Left lung (tissue), 4 donors: ENCODE measurements at regions not wholly inside any gene's neighbourhood (a gene's known extent, or its start where the extent isn't known, plus 50 kb on each side); places are given as distances from the start of the nearest gene placed in this dataset.

Source experiments
- ATAC-seq: fragments of 200-7000 bp; cut with Tn5 transposase; one replicate; pipeline ENCODE4 v1.9.1; 2020; ENCODE audit warnings: moderate library complexity
- DNase-seq, 4 donors: peaks; one replicate each; pipeline ENCODE4 v3.0.0-alpha.2; 2013 to 2020
- H3K27ac ChIP-seq, 2 donors: fragments of 200-600 bp; sonication (generic) in 1 of 2; one replicate each; pipeline versions ENCODE4 v1.5.0 to v1.8.0; 2020 to 2021
- H3K27me3 ChIP-seq, 2 donors: fragments of 200-600 bp; sonication (generic) in 1 of 2; one replicate each; pipeline versions ENCODE4 v1.5.0 to v1.8.0; 2020 to 2021
- H3K36me3 ChIP-seq, 2 donors: fragments of 200-600 bp; sonication (generic) in 1 of 2; one replicate each; pipeline versions ENCODE4 v1.5.0 to v1.8.0; 2020 to 2021
- H3K4me1 ChIP-seq, 2 donors: fragments of 200-600 bp; one replicate each; pipeline ENCODE4 v1.8.0; 2021
- H3K4me3 ChIP-seq, 2 donors: fragments of 200-600 bp; sonication (generic) in 1 of 2; one replicate each; pipeline versions ENCODE4 v1.5.0 to v1.8.0; 2020 to 2021; ENCODE audit warnings: mild to moderate bottlenecking in 1 of 2
- H3K9me3 ChIP-seq, 2 donors: fragments of 200-600 bp; sonication (generic) in 1 of 2; one replicate each; pipeline versions ENCODE4 v1.5.0 to v1.8.0; 2020 to 2021
- intact Hi-C, 2 donors: fragments of 100-400 bp; cut with DNase I; formaldehyde crosslinking; loops; one replicate each; pipeline versions ENCODE4 v1.11.2 to v1.14.2; 2022
- TF ChIP-seq, protein P1 (sequence below), 2 donors: fragments of 200-600 bp; sonication (generic) in 1 of 2; IDR thresholded peaks; one replicate each; pipeline versions ENCODE4 v1.5.0 to v1.8.0; 2021; ENCODE audit warnings: antibody characterized with exemption in 2 of 2
- donor health status: DM: no; HTN: yes; CAD: no.
- donor health status: DM: no; HTN: no; CAD: no.

GRCh38 chr1:106957795-106958194 lies 98.7 kb upstream of the PRMT6 start:
- H3K27ac ChIP-seq: no peak overlapping the region
- intact Hi-C loops: no loop called here
- no peaks in the 10 kb centered on the region for H3K27me3 ChIP-seq
- H3K4me1 ChIP-seq: no peaks in the 10 kb centered on the region
- no peaks in the 10 kb centered on the region for H3K36me3 ChIP-seq
- no peaks in the 10 kb centered on the region for H3K9me3 ChIP-seq
- ATAC-seq: no peak
- TF ChIP-seq, protein P1, sequence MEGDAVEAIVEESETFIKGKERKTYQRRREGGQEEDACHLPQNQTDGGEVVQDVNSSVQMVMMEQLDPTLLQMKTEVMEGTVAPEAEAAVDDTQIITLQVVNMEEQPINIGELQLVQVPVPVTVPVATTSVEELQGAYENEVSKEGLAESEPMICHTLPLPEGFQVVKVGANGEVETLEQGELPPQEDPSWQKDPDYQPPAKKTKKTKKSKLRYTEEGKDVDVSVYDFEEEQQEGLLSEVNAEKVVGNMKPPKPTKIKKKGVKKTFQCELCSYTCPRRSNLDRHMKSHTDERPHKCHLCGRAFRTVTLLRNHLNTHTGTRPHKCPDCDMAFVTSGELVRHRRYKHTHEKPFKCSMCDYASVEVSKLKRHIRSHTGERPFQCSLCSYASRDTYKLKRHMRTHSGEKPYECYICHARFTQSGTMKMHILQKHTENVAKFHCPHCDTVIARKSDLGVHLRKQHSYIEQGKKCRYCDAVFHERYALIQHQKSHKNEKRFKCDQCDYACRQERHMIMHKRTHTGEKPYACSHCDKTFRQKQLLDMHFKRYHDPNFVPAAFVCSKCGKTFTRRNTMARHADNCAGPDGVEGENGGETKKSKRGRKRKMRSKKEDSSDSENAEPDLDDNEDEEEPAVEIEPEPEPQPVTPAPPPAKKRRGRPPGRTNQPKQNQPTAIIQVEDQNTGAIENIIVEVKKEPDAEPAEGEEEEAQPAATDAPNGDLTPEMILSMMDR (IDR thresholded peaks at IDR 0.05): no peak
- no peak for DNase-seq
- no peak overlapping the region for H3K4me3 ChIP-seq

- Histone ChIP-seq H3K27ac (no peak overlapping the region), H3K27me3 (no peaks in the 10 kb centered on the region), H3K4me3 (no peak overlapping the region), H3K4me1 (no peaks in the 10 kb centered on the region), H3K36me3 (no peaks in the 10 kb centered on the region), H3K9me3 (no peaks in the 10 kb centered on the region)
- intact Hi-C loops: no loop called here
- TF ChIP-seq, protein P1 (IDR thresholded peaks at IDR 0.05): no peak
- ATAC-seq: no peak
- no peak for DNase-seq
Observed at GRCh38 chr1:106960412-106960811, 96.1 kb upstream of the PRMT6 start.

GRCh38 chr1:106961646-106962045 lies 94.8 kb upstream of the PRMT6 start:
- Histone ChIP-seq H3K27ac (no peak overlapping the region), H3K4me3 (no peak overlapping the region), H3K4me1 (no peaks in the 10 kb centered on the region), H3K36me3 (no peaks in the 10 kb centered on the region), H3K9me3 (no peaks in the 10 kb centered on the region), H3K27me3 (no peaks in the 10 kb centered on the region)
- ATAC-seq: no peak
- TF ChIP-seq, protein P1 (IDR thresholded peaks at IDR 0.05): no peak
- intact Hi-C loops: no loop called here
- DNase-seq: no peak

DNA sequence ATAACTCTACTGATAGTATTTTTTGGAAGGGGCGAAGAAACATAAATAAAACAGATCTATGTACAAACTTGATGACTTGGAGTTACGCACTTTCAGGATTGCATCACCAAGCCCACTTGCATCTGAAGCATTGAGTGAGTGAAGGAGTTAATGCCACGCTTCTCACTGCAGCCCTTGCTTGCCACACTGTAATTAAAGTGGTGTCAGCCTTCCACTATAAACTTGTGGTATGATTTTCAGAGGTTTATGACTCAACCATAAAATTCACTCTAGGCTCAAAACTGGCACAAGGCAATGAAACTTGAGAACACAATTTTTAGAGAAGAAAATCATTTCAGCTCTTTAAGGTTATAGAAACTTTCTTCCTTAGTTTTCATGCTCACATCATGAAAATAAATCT lies 93.9 kb upstream of the PRMT6 start:
- H3K4me1 ChIP-seq: no peaks in the 10 kb centered on the region
- H3K27me3 ChIP-seq: no peaks in the 10 kb centered on the region
- H3K27ac ChIP-seq: no peak overlapping the region
- H3K36me3 ChIP-seq: no peaks in the 10 kb centered on the region
- no peak for ATAC-seq
- TF ChIP-seq, protein P1 (IDR thresholded peaks at IDR 0.05): no peak
- intact Hi-C loops: no loop called here
- H3K9me3 ChIP-seq: no peaks in the 10 kb centered on the region
- H3K4me3 ChIP-seq: no peak overlapping the region
- DNase-seq: no peak

- no peaks in the 10 kb centered on the region for H3K27me3 ChIP-seq
- no peak overlapping the region for H3K27ac ChIP-seq
- peak in 1 of 4 donors; percentile 26 for DNase-seq
- no peak overlapping the region for H3K4me3 ChIP-seq
- TF ChIP-seq, protein P1 (IDR thresholded peaks at IDR 0.05): no peak
- H3K36me3 ChIP-seq: no peaks in the 10 kb centered on the region
- intact Hi-C loops: no loop called here
- no peak for ATAC-seq
- no peaks in the 10 kb centered on the region for H3K4me1 ChIP-seq
- H3K9me3 ChIP-seq: no peaks in the 10 kb centered on the region
Observed at GRCh38 chr1:106964495-106964894, 92.0 kb upstream of the PRMT6 start.
